NCI-H2196 treated with DMSO at 0.1 percent for 48 hours (cell line): ENCODE measurements at regions not wholly inside any gene's neighbourhood (a gene's known extent, or its start where the extent isn't known, plus 50 kb on each side); places are given as distances from the start of the nearest gene placed in this dataset.
"Not testable (repeated sequence)": the region's sequence is repeated elsewhere in the genome, so short reads cannot be mapped to it uniquely, and the experiment has no call there.

Experiments
- DNase-seq: peaks from one replicate; lab custom pipeline; 2025; ENCODE audit not compliant: unreplicated experiment; lab: John Stamatoyannopoulos, UW

- DNase-seq, result no peak
Observed at GRCh38 chr13:63541336-63541735, 2125.7 kb upstream of the PCDH20 start.

GRCh38 chr13:63540061-63540460 is 2124.4 kb upstream of the PCDH20 start:
- DNase-seq, result no peak

DNA sequence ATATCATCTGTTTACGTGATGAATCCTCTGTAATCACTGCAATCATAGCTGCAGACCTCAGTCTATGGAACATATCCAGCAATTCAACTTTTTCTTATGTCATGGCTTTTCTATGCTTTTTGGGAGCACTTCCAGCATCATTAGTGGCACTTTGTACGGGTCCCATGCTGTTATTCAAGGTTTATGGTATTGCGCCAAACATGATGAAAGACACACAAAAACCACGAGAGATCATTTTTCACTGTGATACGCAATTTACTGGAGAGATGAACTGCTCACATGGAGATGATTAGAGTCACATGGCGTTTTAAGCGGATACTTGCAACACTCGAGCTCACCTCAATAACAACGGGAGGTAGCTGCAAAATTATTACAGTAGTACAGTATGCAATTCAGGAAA is 2101.7 kb upstream of the PCDH20 start:
- DNase-seq, result no peak

- no peak for DNase-seq
Observed at GRCh38 chr13:63516124-63516523, 2100.5 kb upstream of the PCDH20 start.

DNA sequence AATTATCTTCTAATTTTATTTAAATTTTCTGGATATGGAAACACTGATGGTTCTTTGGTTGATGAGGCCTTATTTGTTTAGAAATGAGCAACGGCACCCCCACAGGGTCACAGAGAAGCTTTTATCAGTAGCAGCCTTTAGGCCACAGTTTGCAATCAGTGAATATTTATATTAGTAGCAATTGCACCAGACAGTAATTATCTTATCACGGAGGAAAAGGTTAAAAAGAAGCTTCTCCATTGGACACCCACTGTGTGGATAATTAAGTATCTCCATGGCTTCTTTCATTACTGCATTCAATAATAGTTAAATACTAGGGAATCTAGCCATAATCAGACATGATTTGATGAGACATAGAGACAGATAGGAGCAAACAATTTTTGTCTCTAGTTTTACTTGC is 2099.2 kb upstream of the PCDH20 start:
- no peak for DNase-seq

- no peak for DNase-seq
Observed at GRCh38 chr13:63512095-63512494, 2096.4 kb upstream of the PCDH20 start.

GRCh38 chr13:63501702-63502101 is 2086.1 kb upstream of the PCDH20 start:
- no peak for DNase-seq

GRCh38 chr13:63497601-63498000 is 2082.0 kb upstream of the PCDH20 start:
- DNase-seq, result no peak

DNA sequence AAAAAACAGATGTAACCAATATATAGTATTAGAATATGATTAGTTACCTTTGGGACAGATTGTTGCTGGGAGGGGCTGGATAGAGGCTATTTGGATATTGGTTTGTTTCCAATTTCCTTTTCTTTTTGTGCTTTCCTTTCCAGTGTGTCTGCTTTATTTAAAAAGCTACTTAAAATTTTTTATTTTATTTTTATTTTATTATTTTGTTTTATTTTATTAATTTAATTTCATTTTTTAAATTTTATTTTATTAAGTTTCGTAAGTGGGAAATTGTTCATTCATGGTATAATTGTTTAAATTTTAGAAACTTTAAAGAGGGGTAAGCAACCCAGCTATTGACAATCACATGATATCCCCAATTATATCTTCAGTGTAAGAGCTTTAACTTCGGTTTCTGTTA is 2077.0 kb upstream of the PCDH20 start:
- no peak for DNase-seq

- no peak for DNase-seq
Observed at GRCh38 chr13:63490149-63490548, 2074.5 kb upstream of the PCDH20 start.

GRCh38 chr13:63481334-63481733 is 2065.7 kb upstream of the PCDH20 start:
- DNase-seq, result no peak

DNA sequence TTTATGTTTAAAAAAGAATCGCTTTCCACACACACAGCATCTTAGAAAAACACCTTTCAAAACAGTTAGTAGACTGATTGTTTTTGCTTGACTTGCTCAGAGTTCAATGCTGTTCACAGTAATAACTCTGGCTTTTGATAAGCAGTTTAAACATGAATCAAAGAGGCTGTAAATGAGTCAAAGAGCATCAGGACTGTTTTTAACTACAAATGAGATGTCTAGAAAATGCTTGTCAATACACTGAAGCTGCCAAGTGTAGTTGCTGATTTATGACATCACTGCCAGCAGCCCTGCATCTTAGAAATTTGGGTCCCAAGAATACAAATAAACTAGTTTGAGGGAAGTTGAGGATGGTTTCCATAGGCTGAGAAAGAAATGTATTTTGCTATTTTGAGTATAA is 2057.1 kb upstream of the PCDH20 start:
- DNase-seq, result no peak

DNA sequence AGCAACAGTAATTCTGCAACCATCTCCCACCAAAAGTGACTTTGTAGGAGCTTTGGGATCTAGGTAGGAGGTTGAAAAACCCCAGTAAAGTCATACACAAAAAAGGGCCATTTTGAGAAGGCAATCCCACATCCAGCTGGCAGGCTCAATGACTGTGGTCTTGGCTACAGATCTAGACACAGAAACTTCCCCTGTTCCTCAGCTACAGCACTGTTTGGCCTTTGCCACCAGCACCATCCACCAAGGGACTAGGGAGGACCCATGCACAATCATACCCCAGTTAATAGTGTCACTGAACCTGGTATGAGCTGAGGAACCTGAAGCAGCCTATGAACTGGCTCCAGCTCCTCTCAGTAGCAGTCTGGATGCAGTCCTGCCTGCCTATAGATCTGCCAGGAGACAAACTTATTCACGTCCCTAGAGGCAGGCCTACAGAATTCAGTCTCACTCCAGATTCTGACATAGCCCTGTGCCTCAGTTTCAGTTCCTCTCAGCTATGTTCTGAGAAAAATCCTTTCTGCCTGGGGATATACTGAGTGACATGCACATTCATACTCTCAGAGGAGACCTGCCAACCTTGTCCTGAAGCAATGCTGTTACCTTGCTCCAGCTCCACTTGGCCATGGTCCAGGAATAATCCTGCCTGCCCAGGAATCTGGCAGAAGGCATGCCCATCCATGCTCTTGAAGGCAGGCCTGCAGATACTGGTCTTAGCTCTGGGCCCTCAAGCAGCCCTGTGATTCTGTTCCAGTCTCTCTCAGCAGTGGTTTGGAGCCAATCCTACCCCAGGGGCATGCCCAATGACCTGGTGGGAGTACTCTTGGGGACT is 2048.3 kb upstream of the PCDH20 start:
- DNase-seq, result no peak

DNA sequence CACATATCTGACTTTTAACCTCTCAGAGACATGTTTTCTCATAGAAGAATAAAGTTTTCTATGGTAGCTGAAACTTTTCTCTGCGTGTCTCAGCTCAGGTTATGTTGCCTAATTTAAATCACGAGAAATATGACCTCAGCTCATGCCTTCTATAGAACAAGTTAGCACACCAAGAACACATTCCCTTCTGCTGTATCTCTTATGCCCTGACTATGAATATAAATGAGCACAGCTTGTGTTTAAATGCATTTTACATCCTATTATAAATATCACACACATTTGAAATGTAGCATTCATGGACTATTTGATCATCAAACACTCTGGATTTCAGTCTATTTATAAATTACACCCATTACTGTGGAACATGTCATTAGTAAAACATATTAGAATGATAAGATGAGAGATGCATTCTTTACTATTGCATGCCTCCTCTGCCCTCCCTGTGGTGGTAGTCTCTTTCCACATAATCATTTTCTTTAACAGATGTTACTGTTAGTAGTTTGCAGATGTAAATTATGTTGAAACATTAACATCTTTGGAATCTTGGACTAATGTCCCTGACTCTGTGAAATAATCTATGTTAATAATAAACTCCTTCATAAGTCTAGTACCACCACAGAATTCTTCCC is 2044.9 kb upstream of the PCDH20 start:
- no peak for DNase-seq

GRCh38 chr13:63457186-63457585 is 2041.5 kb upstream of the PCDH20 start:
- DNase-seq, result no peak

GRCh38 chr13:63455938-63456337 is 2040.3 kb upstream of the PCDH20 start:
- no peak for DNase-seq

DNA sequence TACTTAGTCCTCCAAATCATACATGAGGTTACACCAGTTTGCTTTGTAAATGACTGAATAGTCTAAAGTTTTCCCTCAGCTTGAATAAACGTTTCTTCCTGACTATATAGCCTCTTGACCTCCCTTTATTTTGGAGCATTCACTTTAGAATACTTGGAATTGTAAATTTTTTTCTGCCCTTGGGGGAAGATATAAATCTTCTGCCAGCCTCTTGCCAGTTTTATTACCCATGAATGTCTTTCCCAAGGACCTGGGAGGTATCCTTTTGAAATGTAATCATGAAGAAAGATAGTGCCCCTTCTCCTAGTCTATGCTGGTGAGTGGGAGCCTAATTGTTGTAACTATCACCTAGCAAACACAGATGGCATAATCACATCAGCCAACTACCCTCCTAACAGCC is 2033.9 kb upstream of the PCDH20 start:
- no peak for DNase-seq

- DNase-seq, result no peak
Observed at GRCh38 chr13:63448692-63449091, 2033.0 kb upstream of the PCDH20 start.

GRCh38 chr13:63446329-63446728 is 2030.7 kb upstream of the PCDH20 start:
- DNase-seq, result no peak

DNA sequence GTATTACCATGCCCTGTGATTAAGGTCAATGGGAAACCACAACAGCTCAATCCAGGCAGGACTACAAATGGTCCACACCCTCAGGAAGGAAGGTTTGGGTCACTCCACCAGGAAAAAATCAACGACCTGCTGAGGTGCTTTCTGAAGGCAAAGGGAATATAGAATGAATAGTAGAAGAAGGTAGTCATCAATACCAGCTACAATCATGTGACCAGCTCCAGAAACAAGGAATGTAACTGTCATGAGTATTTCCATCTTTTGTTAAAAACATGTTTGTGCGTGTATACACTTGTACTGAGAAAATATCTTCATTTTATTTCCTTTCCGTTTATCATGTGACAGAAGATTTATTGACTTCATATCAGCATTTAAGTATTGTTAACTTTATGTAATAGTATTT is 2028.6 kb upstream of the PCDH20 start:
- DNase-seq, result not testable (repeated sequence)

- no peak for DNase-seq
Observed at GRCh38 chr13:63438951-63439350, 2023.3 kb upstream of the PCDH20 start.

GRCh38 chr13:63436325-63436668 is 2020.6 kb upstream of the PCDH20 start:
- no peak for DNase-seq
